ENCODE measurements at regions not wholly inside any gene's neighbourhood (a gene's known extent, or its start where the extent isn't known, plus 50 kb on each side); places are given as distances from the start of the nearest gene placed in this dataset.

DNA sequence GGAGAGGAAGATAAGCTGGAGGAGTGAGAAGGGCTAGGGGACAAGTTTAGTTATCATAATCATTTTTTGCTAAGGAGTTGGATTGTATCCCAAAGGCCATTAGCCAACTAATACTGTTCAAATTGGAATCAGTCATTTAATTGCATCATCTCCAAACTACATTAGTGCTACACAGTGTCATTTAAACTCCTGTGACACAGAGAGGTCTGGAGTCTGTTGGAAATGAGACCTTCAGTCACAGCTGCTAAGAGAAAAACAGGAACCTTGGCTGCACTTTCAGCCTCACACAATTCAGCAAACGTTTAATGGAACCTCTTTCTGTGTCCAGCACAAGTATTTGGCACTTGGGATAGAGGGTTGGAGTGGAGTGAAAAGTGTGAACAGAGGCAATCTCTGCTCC lies 175.5 kb upstream of the MGAT5 start:
- H3K27me3 ChIP-seq: no peaks in the 10 kb centered on the region
- no peaks in the 10 kb centered on the region for H3K36me3 ChIP-seq
- no peaks in the 10 kb centered on the region for H3K9me3 ChIP-seq
- DNase-seq (ENCODE audit: low spot score in 2 of 2): no peak
- no peak overlapping the region for H3K4me3 ChIP-seq
- H3K4me1 ChIP-seq: no peaks in the 10 kb centered on the region
- TF ChIP-seq POLR2AphosphoS5 (IDR thresholded peaks at IDR 0.05) (no peak), POLR2A (IDR thresholded peaks at IDR 0.05) (no peak), CTCF (IDR thresholded peaks at IDR 0.05) (no peak)
- no peak overlapping the region for H3K27ac ChIP-seq
- intact Hi-C loops (cut with DNase I; ENCODE audit: low total_unique reads): no loop called here

- no peaks in the 10 kb centered on the region for H3K36me3 ChIP-seq
- TF ChIP-seq POLR2AphosphoS5 (IDR thresholded peaks at IDR 0.05) (no peak), POLR2A (IDR thresholded peaks at IDR 0.05) (no peak), CTCF (IDR thresholded peaks at IDR 0.05) (no peak)
- no peak overlapping the region for H3K27ac ChIP-seq
- H3K27me3 ChIP-seq: no peaks in the 10 kb centered on the region
- no peak overlapping the region for H3K4me3 ChIP-seq
- H3K4me1 ChIP-seq: no peaks in the 10 kb centered on the region
- intact Hi-C loops (cut with DNase I; ENCODE audit: low total_unique reads): no loop called here
- H3K9me3 ChIP-seq: no peaks in the 10 kb centered on the region
- no peak for DNase-seq (ENCODE audit: low spot score in 2 of 2)
These were observed 174.5 kb upstream of the MGAT5 start for GRCh38 chr2:134079373-134079772.

DNA sequence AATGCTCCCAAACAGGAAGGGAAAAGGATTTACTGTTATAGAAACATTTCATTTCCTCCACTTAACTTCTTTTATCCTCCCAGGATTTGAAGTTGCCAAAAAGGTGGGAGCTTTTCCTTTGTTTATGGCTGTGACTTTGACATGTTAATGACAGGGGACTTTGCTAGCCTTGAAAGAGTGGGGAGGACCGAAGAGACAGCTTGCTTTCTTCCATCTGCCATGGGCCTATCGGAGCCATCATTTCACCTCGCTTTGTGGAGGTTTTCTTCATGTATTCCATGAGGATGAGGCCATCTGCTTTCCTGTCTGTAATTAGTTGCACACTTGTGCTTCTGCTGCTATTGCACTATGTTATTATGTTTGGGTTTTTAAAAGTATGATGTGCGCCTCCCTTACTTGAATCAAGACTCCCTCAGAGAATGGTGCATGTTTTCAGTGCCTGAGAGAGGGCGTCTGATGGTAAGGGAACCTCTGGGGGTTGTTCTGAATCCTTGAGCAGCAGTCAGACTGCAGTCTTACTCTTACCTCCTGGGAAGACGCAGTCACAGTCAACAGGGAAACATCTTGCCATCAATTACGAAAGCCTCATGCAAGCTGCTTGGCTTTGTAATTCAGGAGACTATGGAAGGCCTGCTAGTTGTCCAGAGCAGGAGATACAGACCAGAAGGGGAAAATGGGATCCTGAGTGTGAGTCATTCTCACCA lies 173.3 kb upstream of the MGAT5 start:
- no peaks in the 10 kb centered on the region for H3K36me3 ChIP-seq
- H3K27ac ChIP-seq: no peak overlapping the region
- no peak for DNase-seq (ENCODE audit: low spot score in 2 of 2)
- intact Hi-C loops (cut with DNase I; ENCODE audit: low total_unique reads): no loop called here
- H3K27me3 ChIP-seq: no peaks in the 10 kb centered on the region
- H3K9me3 ChIP-seq: no peaks in the 10 kb centered on the region
- no peak overlapping the region for H3K4me3 ChIP-seq
- no peaks in the 10 kb centered on the region for H3K4me1 ChIP-seq
- no peak for TF ChIP-seq POLR2A (IDR thresholded peaks at IDR 0.05)
- no peak for TF ChIP-seq POLR2AphosphoS5 (IDR thresholded peaks at IDR 0.05)
- TF ChIP-seq CTCF (IDR thresholded peaks at IDR 0.05): no peak

- Histone ChIP-seq H3K9me3 (no peaks in the 10 kb centered on the region), H3K4me1 (no peaks in the 10 kb centered on the region), H3K27ac (no peak overlapping the region), H3K27me3 (no peaks in the 10 kb centered on the region), H3K36me3 (no peaks in the 10 kb centered on the region), H3K4me3 (no peak overlapping the region)
- intact Hi-C loops (cut with DNase I; ENCODE audit: low total_unique reads): no loop called here
- TF ChIP-seq POLR2AphosphoS5 (IDR thresholded peaks at IDR 0.05) (no peak), POLR2A (IDR thresholded peaks at IDR 0.05) (no peak), CTCF (IDR thresholded peaks at IDR 0.05) (no peak)
- DNase-seq (ENCODE audit: low spot score in 2 of 2): no peak
These were observed 172.5 kb upstream of the MGAT5 start for GRCh38 chr2:134081238-134081938.

- Histone ChIP-seq H3K9me3 (no peaks in the 10 kb centered on the region), H3K4me3 (no peak overlapping the region), H3K27me3 (no peaks in the 10 kb centered on the region), H3K27ac (no peak overlapping the region), H3K4me1 (no peaks in the 10 kb centered on the region), H3K36me3 (no peaks in the 10 kb centered on the region)
- no peak for TF ChIP-seq POLR2A (IDR thresholded peaks at IDR 0.05)
- no peak for TF ChIP-seq POLR2AphosphoS5 (IDR thresholded peaks at IDR 0.05)
- no peak for TF ChIP-seq CTCF (IDR thresholded peaks at IDR 0.05)
- intact Hi-C loops (cut with DNase I; ENCODE audit: low total_unique reads): no loop called here
- DNase-seq (ENCODE audit: low spot score in 2 of 2): no peak
These were observed 170.3 kb upstream of the MGAT5 start for GRCh38 chr2:134083548-134083947.
